Transverse colon (tissue), 4 donors: ENCODE measurements at regions not wholly inside any gene's neighbourhood (a gene's known extent, or its start where the extent isn't known, plus 50 kb on each side); places are given as distances from the start of the nearest gene placed in this dataset.

Experiments
- DNase-seq: peaks from one replicate; pipeline ENCODE4 v3.0.0-alpha.2; 2019
- H3K27ac ChIP-seq, 4 donors: fragments of 200-600 bp; sonication (generic); 2 replicates each; pipeline ENCODE4 v1.5.1; 2016 to 2018; ENCODE audit warnings: inconsistent platforms in 4 of 4
- H3K27me3 ChIP-seq: fragments of 200-600 bp; sonication (generic); 2 replicates; pipeline ENCODE4 v1.5.1; 2017; ENCODE audit warnings: inconsistent platforms
- H3K36me3 ChIP-seq, 4 donors: fragments of 200-600 bp; sonication (generic); 2 replicates each; pipeline ENCODE4 v1.5.1; 2017 to 2019; ENCODE audit warnings: inconsistent platforms in 4 of 4
- H3K4me1 ChIP-seq, 4 donors: fragments of 200-600 bp; sonication (generic); 2 replicates each; pipeline ENCODE4 v1.5.1; 2017 to 2020; ENCODE audit warnings: inconsistent platforms in 4 of 4
- H3K4me3 ChIP-seq, 4 donors: fragments of 200-600 bp; sonication (generic); 1 replicate in 1 of 4; 2 replicates in 3 of 4; pipeline versions ENCODE4 v1.5.1 to v1.6.1; 2017 to 2019; ENCODE audit warnings: inconsistent platforms in 4 of 4
- H3K9me3 ChIP-seq, 2 donors: fragments of 200-600 bp; sonication (generic); 2 replicates each; pipeline ENCODE4 v1.5.1; 2017 to 2019; ENCODE audit warnings: inconsistent platforms in 2 of 2
- EP300 ChIP-seq: sonication (generic); formaldehyde crosslinking; IDR thresholded peaks from one replicate; pipeline ENCODE4 v1.6.1; 2017; ENCODE audit warnings: antibody characterized with exemption, low read depth
- POLR2A ChIP-seq: fragments of 450-650 bp; IDR thresholded peaks from one replicate; pipeline ENCODE4 v1.6.1; 2016; ENCODE audit warnings: antibody characterized with exemption, mild to moderate bottlenecking, moderate library complexity
- POLR2AphosphoS5 ChIP-seq, 3 donors: sonication (generic); formaldehyde crosslinking; IDR thresholded peaks; one replicate each; pipeline ENCODE4 v1.6.1; 2016; ENCODE audit warnings: antibody characterized with exemption in 3 of 3
- WGBS, 2 donors: methylation state at CpG; one replicate each; pipeline ENCODE4 v1.1.5; 2018; ENCODE audit warnings: low coverage in 1 of 2; 5-methylcytosine and 5-hydroxymethylcytosine counted together
- in situ Hi-C, 4 donors: fragments of 200-750 bp; cut with MboI; loops; one replicate each; pipeline versions ENCODE4 v1.15.0 to v1.15.1; 2017; ENCODE audit warnings: low sequenced_read_pairs in 3 of 4, low pct_ligation_motif_present in 1 of 4, low pct_unique_long_range_greater_than_20kb in 1 of 4
- intact Hi-C: fragments of 100-400 bp; cut with DNase I; formaldehyde crosslinking; loops from one replicate; pipeline ENCODE4 v1.15.1; 2023; ENCODE audit warnings: low total_unique reads
- TF ChIP-seq, protein P1 (sequence below), 5 experiments: fragments of 200-600 bp in 3 of 5; fragments of 450-650 bp in 2 of 5; sonication (generic) in 3 of 5; IDR thresholded peaks; 1 replicate in 2 of 5; 2 replicates in 3 of 5; pipeline ENCODE4 v1.5.1; 2016 to 2017; ENCODE audit warnings: antibody characterized with exemption in 5 of 5, inconsistent platforms in 3 of 5, mild to moderate bottlenecking in 2 of 5, moderate library complexity in 1 of 5

DNA sequence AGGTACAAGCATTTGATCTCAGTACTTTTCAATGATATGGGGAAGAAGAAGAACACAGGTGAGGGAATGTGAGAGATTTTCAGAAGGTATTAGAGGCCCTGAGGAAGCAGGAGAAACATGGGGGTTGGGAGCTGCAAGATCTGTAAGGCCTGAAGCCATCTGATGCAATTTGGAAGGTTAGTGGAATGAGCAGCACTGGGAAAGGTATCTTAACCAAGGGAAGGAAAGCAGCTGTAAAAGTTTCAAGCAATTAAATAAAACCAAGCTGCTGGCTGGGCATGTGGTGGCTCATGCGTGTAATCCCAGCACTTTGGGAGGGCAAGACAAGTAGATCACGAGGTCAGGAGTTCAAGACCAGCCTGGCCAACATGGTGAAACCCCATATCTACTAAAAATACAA, 104.4 kb upstream of the PARP11 start:
- Histone ChIP-seq H3K4me1 (no peaks in the 10 kb centered on the region), H3K27ac (no peak overlapping the region), H3K27me3 (no peaks in the 10 kb centered on the region), H3K36me3 (no peaks in the 10 kb centered on the region), H3K9me3 (no peaks in the 10 kb centered on the region), H3K4me3 (no peak overlapping the region)
- DNase-seq: no peak
- TF ChIP-seq POLR2A: no peak
- no peak for TF ChIP-seq POLR2AphosphoS5 (IDR thresholded peaks at IDR 0.05)
- TF ChIP-seq, protein P1, sequence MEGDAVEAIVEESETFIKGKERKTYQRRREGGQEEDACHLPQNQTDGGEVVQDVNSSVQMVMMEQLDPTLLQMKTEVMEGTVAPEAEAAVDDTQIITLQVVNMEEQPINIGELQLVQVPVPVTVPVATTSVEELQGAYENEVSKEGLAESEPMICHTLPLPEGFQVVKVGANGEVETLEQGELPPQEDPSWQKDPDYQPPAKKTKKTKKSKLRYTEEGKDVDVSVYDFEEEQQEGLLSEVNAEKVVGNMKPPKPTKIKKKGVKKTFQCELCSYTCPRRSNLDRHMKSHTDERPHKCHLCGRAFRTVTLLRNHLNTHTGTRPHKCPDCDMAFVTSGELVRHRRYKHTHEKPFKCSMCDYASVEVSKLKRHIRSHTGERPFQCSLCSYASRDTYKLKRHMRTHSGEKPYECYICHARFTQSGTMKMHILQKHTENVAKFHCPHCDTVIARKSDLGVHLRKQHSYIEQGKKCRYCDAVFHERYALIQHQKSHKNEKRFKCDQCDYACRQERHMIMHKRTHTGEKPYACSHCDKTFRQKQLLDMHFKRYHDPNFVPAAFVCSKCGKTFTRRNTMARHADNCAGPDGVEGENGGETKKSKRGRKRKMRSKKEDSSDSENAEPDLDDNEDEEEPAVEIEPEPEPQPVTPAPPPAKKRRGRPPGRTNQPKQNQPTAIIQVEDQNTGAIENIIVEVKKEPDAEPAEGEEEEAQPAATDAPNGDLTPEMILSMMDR (IDR thresholded peaks at IDR 0.05): no peak
- no peak for TF ChIP-seq EP300
- WGBS, 2 donors: 60 to 95% methylated on average over 1 to 2 of the region's 2 CpGs
- intact Hi-C loops: no loop called here
- in situ Hi-C loops: no loop called here

GRCh38 chr12:3976351-3976938, 103.2 kb upstream of the PARP11 start:
- Histone ChIP-seq H3K27ac (no peak overlapping the region), H3K4me3 (no peak overlapping the region), H3K27me3 (no peaks in the 10 kb centered on the region), H3K4me1 (no peaks in the 10 kb centered on the region), H3K9me3 (no peaks in the 10 kb centered on the region), H3K36me3 (no peaks in the 10 kb centered on the region)
- TF ChIP-seq, protein P1 (IDR thresholded peaks at IDR 0.05): no peak
- TF ChIP-seq EP300 (no peak), POLR2AphosphoS5 (IDR thresholded peaks at IDR 0.05) (no peak), POLR2A (no peak)
- intact Hi-C loops (no loop called here), in situ Hi-C loops (no loop called here)
- WGBS, 2 donors: 61 to 70% methylated on average over 2 to 5 of the region's 5 CpGs
- DNase-seq: no peak

DNA sequence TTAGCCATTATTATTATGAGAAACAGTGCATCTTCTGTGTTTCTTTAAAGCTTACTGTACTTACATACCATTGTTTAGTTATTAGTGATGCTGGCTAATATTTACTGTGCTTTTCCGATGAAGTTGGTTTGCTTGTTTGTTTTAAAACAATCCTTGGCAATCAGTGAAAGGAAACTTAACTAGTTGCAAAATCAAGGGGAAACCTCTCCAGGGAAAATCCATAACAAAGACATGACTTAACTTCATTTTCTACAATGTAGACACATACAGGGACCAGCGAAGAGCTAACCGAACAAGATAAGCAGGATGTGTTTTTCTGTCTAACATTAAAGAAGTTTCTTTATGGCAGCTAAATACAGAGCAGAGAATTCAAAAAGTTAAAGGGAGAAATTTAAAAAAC, 102.5 kb upstream of the PARP11 start:
- H3K4me3 ChIP-seq: no peak overlapping the region
- no peaks in the 10 kb centered on the region for H3K4me1 ChIP-seq
- H3K27ac ChIP-seq: no peak overlapping the region
- H3K27me3 ChIP-seq: no peaks in the 10 kb centered on the region
- in situ Hi-C loops: no loop called here
- TF ChIP-seq POLR2AphosphoS5 (IDR thresholded peaks at IDR 0.05) (no peak), POLR2A (no peak), EP300 (no peak)
- TF ChIP-seq, protein P1 (IDR thresholded peaks at IDR 0.05): no peak
- no peaks in the 10 kb centered on the region for H3K9me3 ChIP-seq
- H3K36me3 ChIP-seq: no peaks in the 10 kb centered on the region
- WGBS, 2 donors: 79 to 81% methylated on average over 3 of the region's 3 CpGs
- intact Hi-C loops: no loop called here
- DNase-seq: no peak

DNA sequence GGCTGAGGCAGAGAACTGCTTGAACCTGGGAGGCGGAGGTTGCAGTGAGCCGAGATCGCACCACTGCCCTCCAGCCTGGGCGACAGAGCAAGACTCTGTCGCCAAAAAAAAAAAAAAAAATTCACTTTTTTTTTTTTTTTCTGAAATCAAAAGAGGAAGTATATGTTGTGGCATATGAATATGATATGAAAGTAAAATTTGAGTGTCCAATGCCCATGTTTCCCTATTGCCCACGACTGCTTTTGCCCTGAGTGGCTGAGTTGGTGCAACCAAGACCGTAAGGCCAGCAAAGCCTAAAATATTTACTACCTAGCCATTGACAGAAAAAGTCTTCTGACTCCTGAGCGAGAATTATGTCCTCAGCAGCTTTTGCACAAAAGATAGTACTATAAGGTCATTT, 101.7 kb upstream of the PARP11 start:
- H3K36me3 ChIP-seq: no peaks in the 10 kb centered on the region
- H3K27ac ChIP-seq: no peak overlapping the region
- in situ Hi-C loops (no loop called here), intact Hi-C loops (no loop called here)
- TF ChIP-seq EP300 (no peak), POLR2AphosphoS5 (IDR thresholded peaks at IDR 0.05) (no peak), POLR2A (no peak)
- H3K9me3 ChIP-seq: no peaks in the 10 kb centered on the region
- no peaks in the 10 kb centered on the region for H3K4me1 ChIP-seq
- H3K27me3 ChIP-seq: no peaks in the 10 kb centered on the region
- DNase-seq: no peak
- no peak overlapping the region for H3K4me3 ChIP-seq
- 80 to 100% methylated on average over 1 to 8 of the region's 8 CpGs for WGBS, 2 donors
